ENCODE measurements at regions not wholly inside any gene's neighbourhood (a gene's known extent, or its start where the extent isn't known, plus 50 kb on each side); places are given as distances from the start of the nearest gene placed in this dataset.

DNA sequence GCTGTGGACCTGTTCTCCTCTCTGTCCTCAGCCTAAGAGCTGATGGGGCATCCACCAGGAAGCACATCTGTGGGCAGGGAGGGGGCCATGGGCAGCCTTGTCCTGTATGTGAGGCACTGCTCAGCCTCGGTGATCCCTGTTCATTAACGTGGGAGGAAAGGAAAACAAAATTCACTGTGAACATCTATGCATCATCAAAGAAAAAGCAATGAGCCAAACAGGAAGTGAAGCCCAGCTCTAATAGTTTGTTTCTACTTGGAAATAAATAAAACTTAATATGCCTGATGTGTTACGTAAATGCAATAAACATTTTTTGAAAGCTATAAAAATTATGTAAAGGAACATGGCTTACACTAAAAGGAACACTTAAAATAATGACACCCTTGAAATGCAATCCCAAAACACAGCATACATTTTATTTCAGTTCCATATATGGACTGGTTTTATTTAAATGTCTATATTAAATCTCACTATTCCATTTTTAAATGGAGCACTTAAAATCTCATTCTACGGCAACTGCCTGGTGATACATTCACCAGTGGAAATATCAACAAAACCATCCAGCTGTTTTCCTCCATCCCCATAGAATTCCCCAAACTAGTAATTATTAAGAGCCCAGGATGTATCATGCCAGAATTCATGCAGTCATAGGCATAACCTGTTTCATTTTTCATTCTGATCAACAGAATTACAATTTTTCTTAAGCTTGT, 78.3 kb downstream of the ZNF280B start:
- Histone ChIP-seq H3K27ac (ENCODE audit: extremely low read length, insufficient read depth, low read length) (no peak overlapping the region), H4K20me1 (ENCODE audit: insufficient read depth, low read length) (no peaks in the 10 kb centered on the region), H3K9me3 (ENCODE audit: low read length) (no peaks in the 10 kb centered on the region), H3K27me3 (ENCODE audit: control insufficient read depth in 1 of 2, insufficient read depth in 2 of 2, low read length in 2 of 2) (0 out of 5 replicates have a peak, but pooled peaks cover 0 to 2% of the 10 kb centered on the region in 2 experiments), H3K36me3 (replicated peaks in 1 of 2; ENCODE audit: control insufficient read depth in 1 of 2, insufficient read depth in 2 of 2, low read length in 2 of 2) (no peaks in the 10 kb centered on the region), H3K79me2 (ENCODE audit: insufficient read depth, low read length) (no peaks in the 10 kb centered on the region), H2AFZ (ENCODE audit: low read length) (no peak overlapping the region), H3K4me2 (ENCODE audit: low read depth, low read length) (no peak overlapping the region), H3K4me3 (replicated peaks in 1 of 3; ENCODE audit: insufficient read depth in 1 of 3, low read depth in 2 of 3, low read length in 3 of 3) (no peak overlapping the region), H3K4me1 (ENCODE audit: insufficient read depth, low read length) (peaks cover 45% of the 10 kb centered on the region), H3K9ac (ENCODE audit: insufficient read depth, low read depth, low read length) (no peak overlapping the region)
- intact Hi-C loops (cut with micrococcal nuclease; ENCODE audit: unreplicated experiment) (loop anchor here (2.0 kb wide), 1 partner anchor 75 kb away; no protein-coding TSS in a partner anchor), in situ Hi-C loops (cut with HindIII; ENCODE audit: extremely low pct_ligation_motif_present, low pct_unique_long_range_greater_than_20kb) (no loop called here)
- no peak for FAIRE-seq
- BruUV-seq (replicated peaks): no TSS peak
- no peak for TF ChIP-seq NFYB (CRISPR knock-in tag; IDR thresholded peaks at IDR 0.05)
- TF ChIP-seq KMT2A (CRISPR knock-in tag; IDR thresholded peaks at IDR 0.05): no peak
- TF ChIP-seq ZNF383 (CRISPR knock-in tag; IDR thresholded peaks at IDR 0.05; ENCODE audit: borderline replicate concordance): no peak
- TF ChIP-seq ZBTB4 (CRISPR knock-in tag; IDR thresholded peaks at IDR 0.05; ENCODE audit: borderline replicate concordance): no peak
- no peak for DNase-seq (ENCODE audit: low spot score)
- WGBS (ENCODE audit: low lambda C conversion rate): 45% methylated on average over 4 of the region's 4 CpGs
- no peak for ATAC-seq
- POLR2A ChIA-PET: no interaction called here
- CTCF ChIA-PET (ENCODE audit: low intra/inter-chr PET ratio, low total read pairs): no interaction called here

Measured in HepG2 (cell line).